ENCODE measurements at regions not wholly inside any gene's neighbourhood (a gene's known extent, or its start where the extent isn't known, plus 50 kb on each side); places are given as distances from the start of the nearest gene placed in this dataset.

DNA sequence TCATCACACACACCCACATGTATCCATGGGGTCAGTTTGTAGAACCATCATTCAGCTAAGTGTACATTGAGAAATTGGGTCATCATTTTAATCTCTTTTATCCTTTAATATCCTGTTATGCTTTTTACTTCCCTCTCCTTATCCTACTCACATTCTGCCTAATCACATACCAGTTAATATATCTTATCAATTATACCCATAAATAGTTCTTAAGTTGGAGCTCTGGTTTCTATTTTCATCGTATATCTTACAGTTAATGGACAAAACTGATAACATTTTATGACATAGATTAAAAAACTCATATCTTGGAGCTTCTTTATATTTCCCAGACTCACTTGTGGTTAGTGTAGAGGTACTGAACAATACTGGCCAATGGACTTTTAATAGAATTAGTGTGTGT, 729.5 kb upstream of the LCORL start (continued):
- TF ChIP-seq, protein P1, sequence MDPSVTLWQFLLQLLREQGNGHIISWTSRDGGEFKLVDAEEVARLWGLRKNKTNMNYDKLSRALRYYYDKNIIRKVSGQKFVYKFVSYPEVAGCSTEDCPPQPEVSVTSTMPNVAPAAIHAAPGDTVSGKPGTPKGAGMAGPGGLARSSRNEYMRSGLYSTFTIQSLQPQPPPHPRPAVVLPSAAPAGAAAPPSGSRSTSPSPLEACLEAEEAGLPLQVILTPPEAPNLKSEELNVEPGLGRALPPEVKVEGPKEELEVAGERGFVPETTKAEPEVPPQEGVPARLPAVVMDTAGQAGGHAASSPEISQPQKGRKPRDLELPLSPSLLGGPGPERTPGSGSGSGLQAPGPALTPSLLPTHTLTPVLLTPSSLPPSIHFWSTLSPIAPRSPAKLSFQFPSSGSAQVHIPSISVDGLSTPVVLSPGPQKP (IDR thresholded peaks at IDR 0.05; ENCODE audit: low read depth, low read length) = no peak
- TF ChIP-seq CREB1 (IDR thresholded peaks at IDR 0.05; ENCODE audit: low read depth) = no peak
- no peak for TF ChIP-seq CHD2 (IDR thresholded peaks at IDR 0.05; ENCODE audit: borderline replicate concordance, low read depth, low read length)

DNA sequence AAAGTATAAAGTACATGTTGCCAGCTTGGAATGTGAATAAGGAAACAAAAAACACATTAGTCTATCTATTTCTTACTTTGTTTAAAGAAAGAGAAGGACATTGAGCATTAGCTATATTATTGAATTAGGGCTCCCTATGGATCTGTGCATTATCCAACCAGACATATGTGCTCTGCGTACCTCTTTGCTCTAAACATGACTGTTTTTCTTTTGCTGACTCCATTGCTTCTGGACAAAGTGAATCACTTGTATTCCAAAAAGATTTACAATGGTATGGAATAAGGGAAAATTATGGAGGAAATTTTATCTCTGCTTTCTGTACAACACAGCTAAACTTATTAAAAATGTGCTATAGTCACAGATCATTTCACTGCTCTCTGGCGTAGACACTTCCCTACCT, 727.8 kb upstream of the LCORL start:
- ChIA-PET POLR2A (no interaction called here), SMC1A (ENCODE audit: uncharacterized antibody, unreplicated experiment) (no interaction called here), RAD21 (ENCODE audit: unreplicated experiment) (no interaction called here), CTCF (no interaction called here)
- intact Hi-C loops (cut with micrococcal nuclease; ENCODE audit: unreplicated experiment) (no loop called here), in situ Hi-C loops (cut with MboI) (no loop called here)
- Histone ChIP-seq H3K4me1 (ENCODE audit: control insufficient read depth, insufficient read depth, low read length) (no peaks in the 10 kb centered on the region), H3K9me3 (replicated peaks; ENCODE audit: control insufficient read depth, insufficient read depth, low read length) (no peaks in the 10 kb centered on the region), H3K27me3 (replicated peaks in 1 of 2; ENCODE audit: control insufficient read depth in 2 of 2, insufficient read depth in 2 of 2, low read length in 1 of 2) (no peaks in the 10 kb centered on the region), H3K9ac (ENCODE audit: control insufficient read depth, insufficient read depth, low read length) (no peak overlapping the region), H3K79me2 (ENCODE audit: control insufficient read depth, insufficient read depth, low read length) (no peaks in the 10 kb centered on the region), H3K27ac (ENCODE audit: control insufficient read depth, insufficient read depth) (no peak overlapping the region), H4K20me1 (ENCODE audit: control insufficient read depth, insufficient read depth) (no peaks in the 10 kb centered on the region), H2AFZ (ENCODE audit: control insufficient read depth, low read depth, low read length) (no peak overlapping the region), H3K36me3 (ENCODE audit: control insufficient read depth in 2 of 2, insufficient read depth in 2 of 2, low read length in 1 of 2) (no peaks in the 10 kb centered on the region), H3K4me3 (no peak overlapping the region), H3K4me2 (ENCODE audit: control insufficient read depth, insufficient read depth) (no peak overlapping the region)
- no peak for ATAC-seq
- no TSS peak for BruUV-seq (replicated peaks)
- DNase-seq (ENCODE audit: low read depth, low spot score) = no peak
- FAIRE-seq = no peak
- TF ChIP-seq JUNB (IDR thresholded peaks at IDR 0.05) (no peak), HCFC1 (IDR thresholded peaks at IDR 0.05; ENCODE audit: low read length) (no peak), STAT1 (conservative IDR thresholded peaks at IDR 0.05) (no peak), RB1 (IDR thresholded peaks at IDR 0.05; ENCODE audit: borderline replicate concordance) (no peak), KDM1A (IDR thresholded peaks at IDR 0.05; ENCODE audit: borderline replicate concordance) (no peak), SIN3A (IDR thresholded peaks at IDR 0.05; ENCODE audit: low read depth, low read length) (no peak), CEBPB (IDR thresholded peaks at IDR 0.05; ENCODE audit: borderline replicate concordance in 1 of 2, low read depth in 2 of 2, low read length in 2 of 2) (no peak), BMI1 (IDR thresholded peaks at IDR 0.05; ENCODE audit: borderline replicate concordance) (no peak), MEF2B (IDR thresholded peaks at IDR 0.05; ENCODE audit: partially characterized antibody, poor library complexity, severe bottlenecking) (no peak)
- TF ChIP-seq, protein P2, sequence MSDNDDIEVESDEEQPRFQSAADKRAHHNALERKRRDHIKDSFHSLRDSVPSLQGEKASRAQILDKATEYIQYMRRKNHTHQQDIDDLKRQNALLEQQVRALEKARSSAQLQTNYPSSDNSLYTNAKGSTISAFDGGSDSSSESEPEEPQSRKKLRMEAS (IDR thresholded peaks at IDR 0.05; ENCODE audit: low read depth, low read length) = no peak
- TF ChIP-seq, protein P3, sequence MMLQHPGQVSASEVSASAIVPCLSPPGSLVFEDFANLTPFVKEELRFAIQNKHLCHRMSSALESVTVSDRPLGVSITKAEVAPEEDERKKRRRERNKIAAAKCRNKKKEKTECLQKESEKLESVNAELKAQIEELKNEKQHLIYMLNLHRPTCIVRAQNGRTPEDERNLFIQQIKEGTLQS (IDR thresholded peaks at IDR 0.05; ENCODE audit: borderline replicate concordance, extremely low read depth, low read depth, low read length) = no peak
- TF ChIP-seq, protein P4, sequence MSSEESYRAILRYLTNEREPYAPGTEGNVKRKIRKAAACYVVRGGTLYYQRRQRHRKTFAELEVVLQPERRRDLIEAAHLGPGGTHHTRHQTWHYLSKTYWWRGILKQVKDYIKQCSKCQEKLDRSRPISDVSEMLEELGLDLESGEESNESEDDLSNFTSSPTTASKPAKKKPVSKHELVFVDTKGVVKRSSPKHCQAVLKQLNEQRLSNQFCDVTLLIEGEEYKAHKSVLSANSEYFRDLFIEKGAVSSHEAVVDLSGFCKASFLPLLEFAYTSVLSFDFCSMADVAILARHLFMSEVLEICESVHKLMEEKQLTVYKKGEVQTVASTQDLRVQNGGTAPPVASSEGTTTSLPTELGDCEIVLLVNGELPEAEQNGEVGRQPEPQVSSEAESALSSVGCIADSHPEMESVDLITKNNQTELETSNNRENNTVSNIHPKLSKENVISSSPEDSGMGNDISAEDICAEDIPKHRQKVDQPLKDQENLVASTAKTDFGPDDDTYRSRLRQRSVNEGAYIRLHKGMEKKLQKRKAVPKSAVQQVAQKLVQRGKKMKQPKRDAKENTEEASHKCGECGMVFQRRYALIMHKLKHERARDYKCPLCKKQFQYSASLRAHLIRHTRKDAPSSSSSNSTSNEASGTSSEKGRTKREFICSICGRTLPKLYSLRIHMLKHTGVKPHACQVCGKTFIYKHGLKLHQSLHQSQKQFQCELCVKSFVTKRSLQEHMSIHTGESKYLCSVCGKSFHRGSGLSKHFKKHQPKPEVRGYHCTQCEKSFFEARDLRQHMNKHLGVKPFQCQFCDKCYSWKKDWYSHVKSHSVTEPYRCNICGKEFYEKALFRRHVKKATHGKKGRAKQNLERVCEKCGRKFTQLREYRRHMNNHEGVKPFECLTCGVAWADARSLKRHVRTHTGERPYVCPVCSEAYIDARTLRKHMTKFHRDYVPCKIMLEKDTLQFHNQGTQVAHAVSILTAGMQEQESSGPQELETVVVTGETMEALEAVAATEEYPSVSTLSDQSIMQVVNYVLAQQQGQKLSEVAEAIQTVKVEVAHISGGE (CRISPR knock-in tag; IDR thresholded peaks at IDR 0.05) = no peak
- 15% methylated on average over 2 of the region's 2 CpGs for WGBS (ENCODE audit: insufficient coverage, insufficient replicate concordance, low lambda C conversion rate, missing lambda C conversion rate)

Measured in GM12878 (cell line).